MCF 10A (cell line): ENCODE measurements at regions not wholly inside any gene's neighbourhood (a gene's known extent, or its start where the extent isn't known, plus 50 kb on each side); places are given as distances from the start of the nearest gene placed in this dataset.
"Not testable (repeated sequence)": the region's sequence is repeated elsewhere in the genome, so short reads cannot be mapped to it uniquely, and the experiment has no call there.

Experiments
- BruUV-seq: library from RNA; stranded (reverse); fragments of 400-500 nt; replicated peaks from 2 replicates; lab custom pipeline; 2021; lab: Mats Ljungman, UMichigan
- CTCF ChIA-PET: fragments of 300-600 bp; sonication (Branson Sonifier 250); formaldehyde crosslinking; extraction: SDS; loops from one replicate; lab custom pipeline; 2021; ENCODE audit warnings: antibody characterized with exemption, inconsistent platforms; lab: Yijun Ruan, JAX
- POLR2A ChIA-PET: fragments of 300-600, 350-650 bp; sonication (Branson Sonifier 250); formaldehyde crosslinking; extraction: SDS; loops from one replicate; lab custom pipeline; 2020; ENCODE audit warnings: antibody characterized with exemption, inconsistent platforms; lab: Yijun Ruan, JAX
- DNase-seq: peaks from one replicate; pipeline ENCODE4 v3.0.0-alpha.2; 2018; ENCODE audit not compliant: unreplicated experiment
- H3K27ac Mint-ChIP-seq: one replicate; pipeline ENCODE4 v1.8.0; 2022; ENCODE audit warnings: mild to moderate bottlenecking, low read depth, mixed read lengths; ENCODE audit not compliant: unreplicated experiment
- H3K27me3 Mint-ChIP-seq: one replicate; pipeline ENCODE4 v1.8.0; 2022; ENCODE audit warnings: mixed read lengths; ENCODE audit not compliant: insufficient read depth, unreplicated experiment
- H3K36me3 Mint-ChIP-seq: one replicate; pipeline ENCODE4 v1.8.0; 2022; ENCODE audit warnings: mild to moderate bottlenecking, moderate library complexity, mixed read lengths; ENCODE audit not compliant: insufficient read depth, unreplicated experiment
- H3K4me1 Mint-ChIP-seq: one replicate; pipeline ENCODE4 v1.8.0; 2022; ENCODE audit warnings: mixed read lengths; ENCODE audit not compliant: insufficient read depth, unreplicated experiment
- H3K4me3 Mint-ChIP-seq: one replicate; pipeline ENCODE4 v1.8.0; 2022; ENCODE audit warnings: mild to moderate bottlenecking, moderate library complexity, mixed read lengths; ENCODE audit not compliant: unreplicated experiment
- H3K9me3 Mint-ChIP-seq: one replicate; pipeline ENCODE4 v1.8.0; 2022; ENCODE audit warnings: mixed read lengths; ENCODE audit not compliant: unreplicated experiment
- intact Hi-C: fragments of 100-400 bp; cut with micrococcal nuclease; formaldehyde crosslinking; loops from 2 replicates; pipeline ENCODE4 v1.14.1; 2022
- TF ChIP-seq, protein P1 (sequence below): fragments of 200-600 bp; IDR thresholded peaks from one replicate; pipeline ENCODE4 v1.8.0; 2022; ENCODE audit warnings: antibody characterized with exemption, mild to moderate bottlenecking; ENCODE audit not compliant: unreplicated experiment

DNA sequence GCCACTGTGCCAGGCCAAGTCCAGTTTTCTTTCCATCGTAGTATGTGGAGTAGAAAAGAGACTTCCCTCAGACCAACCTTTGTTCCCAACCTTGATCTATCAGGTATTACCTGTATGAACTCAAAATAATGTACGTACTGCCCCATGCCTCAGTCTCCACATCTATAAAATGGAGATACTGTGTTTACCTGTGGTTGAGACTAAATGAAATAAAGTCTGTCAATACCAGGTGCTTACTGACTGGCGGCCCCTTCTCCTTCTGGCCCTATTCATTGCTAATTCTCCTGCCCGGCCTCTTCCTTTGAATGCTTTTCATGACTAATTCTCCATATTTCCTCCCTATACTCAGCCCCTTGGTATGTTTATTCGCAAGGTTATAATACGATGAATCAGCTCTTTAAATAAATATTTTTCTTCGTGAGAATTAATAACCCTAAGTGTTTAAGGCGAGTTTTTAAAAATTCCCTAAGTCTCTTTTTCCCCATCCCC lies 89.6 kb upstream of the BASP1 start:
- Mint-ChIP-seq H3K36me3 (no peaks in the 10 kb centered on the region), H3K4me3 (peak overlapping the region; percentile 31), H3K27ac (peak overlapping the region; percentile 88), H3K27me3 (no peaks in the 10 kb centered on the region), H3K4me1 (peaks cover 30% of the 10 kb centered on the region), H3K9me3 (no peaks in the 10 kb centered on the region)
- BruUV-seq = no TSS peak
- TF ChIP-seq, protein P1, sequence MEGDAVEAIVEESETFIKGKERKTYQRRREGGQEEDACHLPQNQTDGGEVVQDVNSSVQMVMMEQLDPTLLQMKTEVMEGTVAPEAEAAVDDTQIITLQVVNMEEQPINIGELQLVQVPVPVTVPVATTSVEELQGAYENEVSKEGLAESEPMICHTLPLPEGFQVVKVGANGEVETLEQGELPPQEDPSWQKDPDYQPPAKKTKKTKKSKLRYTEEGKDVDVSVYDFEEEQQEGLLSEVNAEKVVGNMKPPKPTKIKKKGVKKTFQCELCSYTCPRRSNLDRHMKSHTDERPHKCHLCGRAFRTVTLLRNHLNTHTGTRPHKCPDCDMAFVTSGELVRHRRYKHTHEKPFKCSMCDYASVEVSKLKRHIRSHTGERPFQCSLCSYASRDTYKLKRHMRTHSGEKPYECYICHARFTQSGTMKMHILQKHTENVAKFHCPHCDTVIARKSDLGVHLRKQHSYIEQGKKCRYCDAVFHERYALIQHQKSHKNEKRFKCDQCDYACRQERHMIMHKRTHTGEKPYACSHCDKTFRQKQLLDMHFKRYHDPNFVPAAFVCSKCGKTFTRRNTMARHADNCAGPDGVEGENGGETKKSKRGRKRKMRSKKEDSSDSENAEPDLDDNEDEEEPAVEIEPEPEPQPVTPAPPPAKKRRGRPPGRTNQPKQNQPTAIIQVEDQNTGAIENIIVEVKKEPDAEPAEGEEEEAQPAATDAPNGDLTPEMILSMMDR = no peak
- ChIA-PET CTCF (interaction anchor here (8.1 kb wide), 1 partner anchor 62 kb away, joined by 70 read pairs; no protein-coding TSS in a partner anchor), POLR2A (interaction anchor here (0.7 to 2.0 kb wide), 3 partner anchors 191 to 831 kb away, joined by 3 to 7 read pairs (median 3); partner anchors contain the start of gene MYO10)
- intact Hi-C loops = no loop called here
- peak; percentile 79 for DNase-seq

DNA sequence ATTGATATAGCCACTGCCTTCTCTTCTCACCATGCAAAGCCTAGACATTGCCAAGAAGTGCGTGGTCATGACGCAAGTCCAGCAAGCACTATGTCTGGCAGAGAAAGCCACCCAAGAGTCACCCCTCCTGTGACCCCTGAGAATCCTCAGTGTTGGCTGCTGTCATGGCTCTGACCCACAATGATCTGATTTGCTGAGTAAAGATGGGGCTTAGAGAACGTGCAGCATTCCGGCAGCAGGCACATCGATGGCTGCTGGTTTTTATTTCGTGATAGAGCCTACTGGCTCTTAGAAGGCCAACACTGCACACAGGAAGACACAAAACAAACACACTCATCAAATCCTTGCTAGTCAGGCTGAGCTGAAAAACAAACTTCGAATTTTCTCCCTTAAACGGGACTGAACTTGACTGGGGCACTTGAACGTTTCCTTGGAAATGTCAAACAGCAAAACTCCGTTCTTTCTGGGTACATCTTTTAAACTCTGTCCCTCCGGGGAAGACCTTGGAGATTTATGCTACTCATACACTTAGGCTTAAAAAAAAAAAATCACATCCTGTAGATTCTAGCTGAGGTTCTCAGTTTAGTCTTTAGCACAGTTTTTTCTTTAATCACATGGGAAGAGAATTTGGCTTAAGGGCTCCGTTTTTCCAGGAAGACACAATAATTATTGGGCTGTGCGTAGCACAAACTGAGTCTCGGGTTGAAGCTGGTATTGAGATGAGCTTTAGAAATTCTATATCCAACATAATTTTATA lies 88.2 kb upstream of the BASP1 start:
- no peaks in the 10 kb centered on the region for H3K27me3 Mint-ChIP-seq
- H3K4me3 Mint-ChIP-seq = no peak overlapping the region
- intact Hi-C loops = no loop called here
- ChIA-PET CTCF (interaction anchor here (0.7 to 8.1 kb wide), 7 partner anchors 38 to 337 kb away, joined by 3 to 70 read pairs (median 4); no protein-coding TSS in a partner anchor), POLR2A (interaction anchor here (2.0 kb wide), 1 partner anchor 193 kb away, joined by 7 read pairs; the partner anchor contains the start of gene MYO10)
- H3K27ac Mint-ChIP-seq = no peak overlapping the region
- peaks cover 20% of the 10 kb centered on the region for H3K4me1 Mint-ChIP-seq
- no peaks in the 10 kb centered on the region for H3K9me3 Mint-ChIP-seq
- BruUV-seq = no TSS peak
- no peaks in the 10 kb centered on the region for H3K36me3 Mint-ChIP-seq
- no peak for DNase-seq
- TF ChIP-seq, protein P1 = no peak

DNA sequence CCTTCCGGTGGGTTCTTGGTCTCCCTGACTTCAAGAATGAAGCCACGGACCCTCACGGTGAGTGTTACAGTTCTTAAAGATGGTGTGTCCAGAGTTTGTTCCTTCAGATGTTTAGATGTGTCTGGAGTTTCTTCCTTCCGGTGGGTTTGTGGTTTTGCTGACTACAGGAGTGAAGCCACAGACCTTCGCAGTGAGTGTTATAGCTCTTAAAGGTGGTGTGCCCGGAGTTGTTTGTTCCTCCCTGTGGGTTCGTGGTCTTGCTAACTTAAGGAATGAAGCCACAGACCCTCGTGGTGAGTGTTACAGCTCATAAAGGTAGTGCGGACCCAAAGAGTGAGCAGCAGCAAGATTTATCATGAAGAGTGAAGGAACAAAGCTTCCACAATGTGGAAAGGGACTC lies 87.1 kb upstream of the BASP1 start:
- intact Hi-C loops = loop anchor here (5.0 kb wide), 3 partner anchors 57 to 438 kb away; no protein-coding TSS in a partner anchor
- not testable (repeated sequence) for H3K4me3 Mint-ChIP-seq

DNA sequence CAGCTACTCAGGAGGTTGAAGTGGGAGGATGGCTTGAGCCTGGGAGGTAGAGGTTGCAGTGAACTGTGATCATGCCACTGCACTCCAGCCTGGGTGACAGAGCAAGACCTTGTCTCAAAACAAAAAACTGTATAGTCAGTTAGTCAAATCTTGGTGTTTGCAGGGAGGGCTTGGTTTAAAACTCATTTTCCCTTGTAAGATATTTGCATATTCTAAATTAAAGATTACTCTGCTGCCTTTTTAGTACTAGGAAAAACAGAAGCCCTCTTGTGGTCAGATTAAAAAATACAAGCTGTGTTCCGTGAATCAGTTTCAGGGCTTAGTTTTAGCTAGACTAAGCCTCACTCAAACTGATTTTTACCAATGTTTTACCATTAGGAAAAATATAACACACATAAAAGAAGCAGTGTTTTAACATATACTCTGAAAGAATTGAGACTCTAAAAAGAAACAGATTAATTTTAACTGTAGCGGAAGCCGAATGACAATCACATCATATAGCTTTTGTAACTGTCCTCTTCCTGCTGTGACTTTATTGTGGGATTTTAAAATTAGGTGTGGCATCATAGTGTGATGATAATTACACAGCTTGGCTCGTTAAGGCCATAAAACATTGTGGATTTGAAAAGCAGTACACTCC lies 84.9 kb upstream of the BASP1 start:
- no peaks in the 10 kb centered on the region for H3K36me3 Mint-ChIP-seq
- ChIA-PET POLR2A (interaction anchor here (0.5 to 3.3 kb wide), 8 partner anchors 14 to 341 kb away, joined by 3 to 24 read pairs (median 4); partner anchors contain the start of gene MYO10), CTCF (interaction anchor here (0.6 to 8.1 kb wide), 63 partner anchors 11 to 905 kb away, joined by 3 to 70 read pairs (median 4); no protein-coding TSS in a partner anchor)
- no peak overlapping the region for H3K4me3 Mint-ChIP-seq
- BruUV-seq = no TSS peak
- no peaks in the 10 kb centered on the region for H3K9me3 Mint-ChIP-seq
- peak; percentile 49 for DNase-seq
- peaks cover 7% of the 10 kb centered on the region for H3K4me1 Mint-ChIP-seq
- TF ChIP-seq, protein P1 = peak; percentile 36
- intact Hi-C loops = loop anchor here (1.0 to 5.0 kb wide), 5 partner anchors 55 to 440 kb away; no protein-coding TSS in a partner anchor
- H3K27me3 Mint-ChIP-seq = no peaks in the 10 kb centered on the region
- no peak overlapping the region for H3K27ac Mint-ChIP-seq

More for the DNA sequence above, 87.1 kb upstream of the BASP1 start:
- not testable (repeated sequence) for H3K27me3 Mint-ChIP-seq, DNase-seq, H3K9me3 Mint-ChIP-seq, H3K36me3 Mint-ChIP-seq, H3K27ac Mint-ChIP-seq, BruUV-seq
- H3K4me1 Mint-ChIP-seq = peaks cover 13% of the 10 kb centered on the region
- ChIA-PET POLR2A (interaction anchor here (3.0 kb wide), 1 partner anchor 197 kb away, joined by 17 read pairs; no protein-coding TSS in a partner anchor), CTCF (interaction anchor here (0.7 to 8.1 kb wide), 6 partner anchors 10 to 338 kb away, joined by 3 to 70 read pairs (median 24); no protein-coding TSS in a partner anchor)
